ENCODE measurements at regions not wholly inside any gene's neighbourhood (a gene's known extent, or its start where the extent isn't known, plus 50 kb on each side); places are given as distances from the start of the nearest gene placed in this dataset.

DNA sequence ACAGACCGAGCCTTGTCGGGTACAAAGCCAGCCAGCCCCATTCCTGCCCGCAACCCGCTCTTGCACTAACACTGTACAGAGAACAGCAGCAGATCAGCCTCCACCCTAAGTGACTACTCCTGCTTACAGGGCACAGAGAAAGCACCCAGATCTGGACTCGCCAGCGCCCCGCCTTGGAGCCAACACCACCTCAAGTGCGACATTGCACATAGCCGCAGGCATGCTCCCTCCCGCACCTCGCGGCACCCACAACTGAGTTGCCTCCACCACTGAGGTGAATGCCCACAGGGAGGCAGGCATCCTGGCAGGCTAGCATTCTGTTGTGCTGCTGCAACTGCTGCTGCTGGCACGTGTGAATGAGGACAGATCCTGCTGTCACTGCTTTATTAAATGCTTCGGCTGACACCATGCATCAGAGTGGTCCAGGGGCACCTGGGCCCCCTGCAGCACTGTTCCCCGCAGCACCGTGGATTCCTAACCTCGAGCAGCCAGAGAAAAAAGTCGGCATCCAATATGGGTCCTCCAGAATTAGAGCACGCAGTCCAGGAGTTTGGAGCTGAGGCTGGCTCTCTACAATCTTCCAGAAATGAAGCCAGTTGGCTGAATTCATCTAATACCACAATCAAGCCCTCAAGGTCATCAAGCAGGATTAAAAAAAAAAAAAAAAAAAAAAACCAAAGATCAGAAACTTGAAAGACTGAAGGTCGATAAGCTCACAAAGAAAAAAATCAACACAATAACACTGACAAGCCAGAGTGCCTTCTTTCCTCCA lies 352.9 kb downstream of the GASK1B start:
- no peak for TF ChIP-seq EZH2 (IDR thresholded peaks at IDR 0.05; ENCODE audit: borderline replicate concordance, insufficient read depth, low read depth, low read length, poor library complexity, severe bottlenecking)
- TF ChIP-seq, protein P1, sequence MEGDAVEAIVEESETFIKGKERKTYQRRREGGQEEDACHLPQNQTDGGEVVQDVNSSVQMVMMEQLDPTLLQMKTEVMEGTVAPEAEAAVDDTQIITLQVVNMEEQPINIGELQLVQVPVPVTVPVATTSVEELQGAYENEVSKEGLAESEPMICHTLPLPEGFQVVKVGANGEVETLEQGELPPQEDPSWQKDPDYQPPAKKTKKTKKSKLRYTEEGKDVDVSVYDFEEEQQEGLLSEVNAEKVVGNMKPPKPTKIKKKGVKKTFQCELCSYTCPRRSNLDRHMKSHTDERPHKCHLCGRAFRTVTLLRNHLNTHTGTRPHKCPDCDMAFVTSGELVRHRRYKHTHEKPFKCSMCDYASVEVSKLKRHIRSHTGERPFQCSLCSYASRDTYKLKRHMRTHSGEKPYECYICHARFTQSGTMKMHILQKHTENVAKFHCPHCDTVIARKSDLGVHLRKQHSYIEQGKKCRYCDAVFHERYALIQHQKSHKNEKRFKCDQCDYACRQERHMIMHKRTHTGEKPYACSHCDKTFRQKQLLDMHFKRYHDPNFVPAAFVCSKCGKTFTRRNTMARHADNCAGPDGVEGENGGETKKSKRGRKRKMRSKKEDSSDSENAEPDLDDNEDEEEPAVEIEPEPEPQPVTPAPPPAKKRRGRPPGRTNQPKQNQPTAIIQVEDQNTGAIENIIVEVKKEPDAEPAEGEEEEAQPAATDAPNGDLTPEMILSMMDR (IDR thresholded peaks at IDR 0.05): no peak
- Histone ChIP-seq H4K20me1 (ENCODE audit: control insufficient read depth, insufficient read depth, low read length, poor library complexity, severe bottlenecking) (no peaks in the 10 kb centered on the region), H3K36me3 (replicated peaks in 1 of 2; ENCODE audit: control extremely low read depth in 1 of 2, control insufficient read depth in 1 of 2, extremely low read depth in 1 of 2, insufficient read depth in 2 of 2, low read length in 1 of 2) (no peaks in the 10 kb centered on the region), H3K9me3 (ENCODE audit: control extremely low read depth in 1 of 3, control insufficient read depth in 2 of 3, insufficient read depth in 1 of 3, low read length in 2 of 3) (peaks cover 0 to 30% (median 0%) of the 10 kb centered on the region in 3 donors), H3K4me3 (ENCODE audit: control extremely low read depth in 1 of 5, extremely low read depth in 1 of 5, insufficient read depth in 1 of 5, low read depth in 2 of 5, low read length in 4 of 5) (no peak overlapping the region), H3K27me3 (replicated peaks in 1 of 4; ENCODE audit: control extremely low read depth in 1 of 4, control insufficient read depth in 3 of 4, insufficient read depth in 4 of 4, low read length in 3 of 4) (no peaks in the 10 kb centered on the region), H2AFZ (ENCODE audit: insufficient read depth, low read depth, low read length, poor library complexity, severe bottlenecking) (no peak overlapping the region), H3K9ac (ENCODE audit: low read length) (no peak overlapping the region), H3K79me2 (ENCODE audit: control insufficient read depth, insufficient read depth, low read length) (no peaks in the 10 kb centered on the region), H3K4me1 (ENCODE audit: control insufficient read depth in 2 of 2, insufficient read depth in 2 of 2, low read length in 2 of 2) (no peaks in the 10 kb centered on the region), H3K4me2 (replicated peaks; ENCODE audit: low read depth, low read length, poor library complexity, severe bottlenecking) (no peak overlapping the region), H3K27ac (ENCODE audit: low read length in 2 of 2) (no peak overlapping the region)
- Mint-ChIP-seq H3K4me1 (no peaks in the 10 kb centered on the region), H3K4me3 (no peak overlapping the region), H3K27ac (no peak overlapping the region), H3K27me3 (no peaks in the 10 kb centered on the region), H3K9me3 (ENCODE audit: insufficient read depth) (no peaks in the 10 kb centered on the region)
- ATAC-seq (ENCODE audit: low read depth): no peak
- DNase-seq: no peak
- intact Hi-C loops (cut with micrococcal nuclease): no loop called here
- POLR2A ChIA-PET: no interaction called here
- CTCF ChIA-PET: no interaction called here
- 92% methylated on average over 20 of the region's 20 CpGs for WGBS (ENCODE audit: insufficient coverage)

DNA sequence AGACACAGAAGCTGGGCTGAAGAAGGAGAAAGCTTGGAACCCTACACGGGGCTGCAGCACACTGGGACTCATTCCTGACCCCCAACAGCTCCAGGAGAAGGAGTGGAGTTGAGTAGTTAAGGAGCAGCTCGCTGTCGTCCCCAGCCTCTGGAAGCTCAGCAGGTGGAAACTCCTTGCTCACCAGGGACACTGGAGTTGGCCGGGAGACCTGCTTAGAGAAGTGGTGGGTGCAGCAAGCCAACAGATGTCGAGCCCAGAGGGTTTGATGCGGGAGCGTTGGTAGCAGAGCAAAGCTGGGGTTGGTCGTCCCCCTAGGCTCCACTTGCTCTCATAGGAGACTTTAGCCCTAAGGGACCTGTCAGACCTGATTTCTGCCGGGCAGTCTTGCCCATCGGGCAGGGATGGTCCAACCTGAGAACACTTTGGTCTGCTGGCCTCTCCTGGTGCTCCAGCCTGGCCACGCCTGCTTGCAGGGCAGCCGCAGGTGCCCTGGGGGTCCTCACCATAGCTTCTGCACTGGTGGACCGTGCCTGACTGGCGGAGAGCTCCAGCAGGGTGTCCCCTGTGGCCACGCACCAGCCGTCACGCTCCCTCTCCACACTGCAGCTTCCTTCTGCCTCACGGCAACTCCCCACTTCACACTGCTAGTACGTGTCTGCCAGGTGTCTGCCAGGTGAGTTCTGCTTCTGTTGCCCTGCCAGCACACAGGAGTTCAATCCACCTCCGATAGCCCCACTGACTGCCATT lies 353.7 kb downstream of the GASK1B start:
- Histone ChIP-seq H4K20me1 (ENCODE audit: control insufficient read depth, insufficient read depth, low read length, poor library complexity, severe bottlenecking) (no peaks in the 10 kb centered on the region), H3K27me3 (replicated peaks in 1 of 4; ENCODE audit: control extremely low read depth in 1 of 4, control insufficient read depth in 3 of 4, insufficient read depth in 4 of 4, low read length in 3 of 4) (no peaks in the 10 kb centered on the region), H3K4me2 (replicated peaks; ENCODE audit: low read depth, low read length, poor library complexity, severe bottlenecking) (no peak overlapping the region), H3K9me3 (ENCODE audit: control extremely low read depth in 1 of 3, control insufficient read depth in 2 of 3, insufficient read depth in 1 of 3, low read length in 2 of 3) (peaks cover 0 to 27% (median 0%) of the 10 kb centered on the region in 3 donors), H3K36me3 (replicated peaks in 1 of 2; ENCODE audit: control extremely low read depth in 1 of 2, control insufficient read depth in 1 of 2, extremely low read depth in 1 of 2, insufficient read depth in 2 of 2, low read length in 1 of 2) (no peaks in the 10 kb centered on the region), H3K27ac (ENCODE audit: low read length in 2 of 2) (no peak overlapping the region), H3K79me2 (ENCODE audit: control insufficient read depth, insufficient read depth, low read length) (no peaks in the 10 kb centered on the region), H3K4me3 (ENCODE audit: control extremely low read depth in 1 of 5, extremely low read depth in 1 of 5, insufficient read depth in 1 of 5, low read depth in 2 of 5, low read length in 4 of 5) (no peak overlapping the region), H3K9ac (ENCODE audit: low read length) (no peak overlapping the region), H3K4me1 (ENCODE audit: control insufficient read depth in 2 of 2, insufficient read depth in 2 of 2, low read length in 2 of 2) (no peaks in the 10 kb centered on the region), H2AFZ (ENCODE audit: insufficient read depth, low read depth, low read length, poor library complexity, severe bottlenecking) (no peak overlapping the region)
- no peaks in the 10 kb centered on the region for H3K4me1 Mint-ChIP-seq
- H3K27me3 Mint-ChIP-seq: no peaks in the 10 kb centered on the region
- ATAC-seq (ENCODE audit: low read depth): no peak
- no peak overlapping the region for H3K27ac Mint-ChIP-seq
- no peak for DNase-seq
- ChIA-PET POLR2A (no interaction called here), CTCF (no interaction called here)
- no peak for TF ChIP-seq EZH2 (IDR thresholded peaks at IDR 0.05; ENCODE audit: borderline replicate concordance, insufficient read depth, low read depth, low read length, poor library complexity, severe bottlenecking)
- TF ChIP-seq, protein P1 (IDR thresholded peaks at IDR 0.05): no peak
- H3K9me3 Mint-ChIP-seq (ENCODE audit: insufficient read depth): no peaks in the 10 kb centered on the region
- WGBS (ENCODE audit: insufficient coverage): 93% methylated on average over 20 of the region's 20 CpGs
- no peak overlapping the region for H3K4me3 Mint-ChIP-seq
- intact Hi-C loops (cut with micrococcal nuclease): no loop called here

All from B cell (primary cell).